ENCODE measurements at regions not wholly inside any gene's neighbourhood (a gene's known extent, or its start where the extent isn't known, plus 50 kb on each side); places are given as distances from the start of the nearest gene placed in this dataset.

DNA sequence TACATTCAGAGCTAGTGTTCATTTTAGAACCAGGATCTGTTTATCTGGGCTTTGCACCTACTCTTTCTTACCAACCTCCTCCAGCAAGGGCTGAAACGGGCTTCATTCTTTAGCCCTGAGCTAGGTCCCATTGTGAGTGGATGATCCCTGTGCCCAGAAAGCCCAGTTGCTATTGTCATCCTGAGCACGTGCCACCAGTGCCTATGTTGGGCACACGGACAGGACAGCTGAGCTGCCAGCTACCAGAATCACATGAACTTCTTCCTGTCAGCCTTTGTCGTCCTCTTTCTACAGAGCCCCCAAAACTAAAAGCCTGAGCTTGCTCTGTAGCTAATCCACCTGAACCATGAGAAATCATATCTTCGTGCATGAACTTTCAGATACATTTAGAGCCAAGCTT is 74.4 kb upstream of the NTM start:
- TF ChIP-seq POLR2A (IDR thresholded peaks at IDR 0.05): no peak
- TF ChIP-seq POLR2AphosphoS5 (IDR thresholded peaks at IDR 0.05; ENCODE audit: insufficient read depth in 1 of 2, low read depth in 1 of 2): no peak
- TF ChIP-seq, protein P1, sequence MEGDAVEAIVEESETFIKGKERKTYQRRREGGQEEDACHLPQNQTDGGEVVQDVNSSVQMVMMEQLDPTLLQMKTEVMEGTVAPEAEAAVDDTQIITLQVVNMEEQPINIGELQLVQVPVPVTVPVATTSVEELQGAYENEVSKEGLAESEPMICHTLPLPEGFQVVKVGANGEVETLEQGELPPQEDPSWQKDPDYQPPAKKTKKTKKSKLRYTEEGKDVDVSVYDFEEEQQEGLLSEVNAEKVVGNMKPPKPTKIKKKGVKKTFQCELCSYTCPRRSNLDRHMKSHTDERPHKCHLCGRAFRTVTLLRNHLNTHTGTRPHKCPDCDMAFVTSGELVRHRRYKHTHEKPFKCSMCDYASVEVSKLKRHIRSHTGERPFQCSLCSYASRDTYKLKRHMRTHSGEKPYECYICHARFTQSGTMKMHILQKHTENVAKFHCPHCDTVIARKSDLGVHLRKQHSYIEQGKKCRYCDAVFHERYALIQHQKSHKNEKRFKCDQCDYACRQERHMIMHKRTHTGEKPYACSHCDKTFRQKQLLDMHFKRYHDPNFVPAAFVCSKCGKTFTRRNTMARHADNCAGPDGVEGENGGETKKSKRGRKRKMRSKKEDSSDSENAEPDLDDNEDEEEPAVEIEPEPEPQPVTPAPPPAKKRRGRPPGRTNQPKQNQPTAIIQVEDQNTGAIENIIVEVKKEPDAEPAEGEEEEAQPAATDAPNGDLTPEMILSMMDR (IDR thresholded peaks at IDR 0.05): no peak
